ENCODE measurements at regions not wholly inside any gene's neighbourhood (a gene's known extent, or its start where the extent isn't known, plus 50 kb on each side); places are given as distances from the start of the nearest gene placed in this dataset.
"Not testable (repeated sequence)": the region's sequence is repeated elsewhere in the genome, so short reads cannot be mapped to it uniquely, and the experiment has no call there.

DNA sequence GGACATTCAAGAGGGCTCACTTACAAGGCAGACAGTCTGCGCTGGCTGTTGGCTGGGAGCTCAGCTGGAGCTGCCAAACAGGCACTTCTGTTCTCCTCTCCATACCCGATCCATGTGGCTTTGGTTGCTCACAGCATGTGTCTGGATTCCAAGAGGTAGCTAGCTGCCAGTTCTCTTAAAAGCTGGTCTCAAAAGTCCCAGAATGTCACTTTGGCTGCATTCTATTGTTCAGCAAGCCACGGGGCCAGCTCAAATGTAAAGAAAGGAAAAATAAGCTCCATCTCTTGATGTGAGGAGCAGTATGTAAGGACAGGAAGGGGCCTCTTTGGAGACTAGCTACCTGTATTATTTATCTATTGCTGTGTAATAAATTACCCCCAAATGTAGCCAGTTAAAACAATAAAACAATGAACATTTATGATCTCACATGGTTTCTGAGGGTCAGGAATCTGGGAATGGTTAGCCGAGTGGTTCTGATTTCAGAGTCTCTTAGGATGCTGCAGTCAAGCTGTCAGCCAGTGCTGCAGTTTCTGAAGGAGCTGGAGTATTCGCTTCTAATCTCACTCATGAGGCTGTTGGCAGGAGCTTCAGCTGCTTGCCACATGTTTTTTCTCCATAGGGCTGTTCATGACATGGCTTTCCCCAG, 112.7 kb upstream of the CLINT1 start:
- Histone ChIP-seq H3K36me3 (no peaks in the 10 kb centered on the region), H3K27me3 (no peaks in the 10 kb centered on the region), H3K4me3 (no peak overlapping the region), H3K27ac (no peak overlapping the region), H3K9me3 (no peaks in the 10 kb centered on the region), H3K4me1 (no peaks in the 10 kb centered on the region)
- TF ChIP-seq, protein P1, sequence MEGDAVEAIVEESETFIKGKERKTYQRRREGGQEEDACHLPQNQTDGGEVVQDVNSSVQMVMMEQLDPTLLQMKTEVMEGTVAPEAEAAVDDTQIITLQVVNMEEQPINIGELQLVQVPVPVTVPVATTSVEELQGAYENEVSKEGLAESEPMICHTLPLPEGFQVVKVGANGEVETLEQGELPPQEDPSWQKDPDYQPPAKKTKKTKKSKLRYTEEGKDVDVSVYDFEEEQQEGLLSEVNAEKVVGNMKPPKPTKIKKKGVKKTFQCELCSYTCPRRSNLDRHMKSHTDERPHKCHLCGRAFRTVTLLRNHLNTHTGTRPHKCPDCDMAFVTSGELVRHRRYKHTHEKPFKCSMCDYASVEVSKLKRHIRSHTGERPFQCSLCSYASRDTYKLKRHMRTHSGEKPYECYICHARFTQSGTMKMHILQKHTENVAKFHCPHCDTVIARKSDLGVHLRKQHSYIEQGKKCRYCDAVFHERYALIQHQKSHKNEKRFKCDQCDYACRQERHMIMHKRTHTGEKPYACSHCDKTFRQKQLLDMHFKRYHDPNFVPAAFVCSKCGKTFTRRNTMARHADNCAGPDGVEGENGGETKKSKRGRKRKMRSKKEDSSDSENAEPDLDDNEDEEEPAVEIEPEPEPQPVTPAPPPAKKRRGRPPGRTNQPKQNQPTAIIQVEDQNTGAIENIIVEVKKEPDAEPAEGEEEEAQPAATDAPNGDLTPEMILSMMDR (IDR thresholded peaks at IDR 0.05 in 4 of 5, conservative IDR thresholded peaks at IDR 0.05 in 1 of 5) = no peak
- ATAC-seq (no peak), DNase-seq (no peak)
- intact Hi-C loops (cut with DNase I; ENCODE audit: low total_unique reads) (no loop called here), in situ Hi-C loops (cut with MboI; ENCODE audit: low sequenced_read_pairs in 4 of 4) (no loop called here)

DNA sequence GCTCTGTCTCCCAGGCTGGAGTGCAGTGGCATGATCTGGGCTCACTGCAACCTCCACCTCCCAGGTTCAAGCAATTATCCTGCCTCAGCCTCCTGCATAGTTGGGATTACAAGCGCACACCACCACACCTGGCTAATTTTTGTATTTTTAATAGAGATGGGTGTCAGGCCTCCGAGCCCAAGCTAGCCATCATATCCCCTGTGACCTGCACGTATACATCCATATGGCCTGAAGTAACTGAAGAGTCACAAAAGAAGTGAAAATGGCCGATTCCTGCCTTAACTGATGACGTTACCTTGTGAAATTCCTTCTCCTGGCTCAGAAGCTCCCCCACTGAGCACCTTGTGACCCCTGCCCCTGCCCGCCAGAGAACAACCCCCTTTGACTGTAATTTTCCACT, 109.6 kb upstream of the CLINT1 start:
- intact Hi-C loops (cut with DNase I; ENCODE audit: low total_unique reads); ATAC-seq: not testable (repeated sequence)

DNA sequence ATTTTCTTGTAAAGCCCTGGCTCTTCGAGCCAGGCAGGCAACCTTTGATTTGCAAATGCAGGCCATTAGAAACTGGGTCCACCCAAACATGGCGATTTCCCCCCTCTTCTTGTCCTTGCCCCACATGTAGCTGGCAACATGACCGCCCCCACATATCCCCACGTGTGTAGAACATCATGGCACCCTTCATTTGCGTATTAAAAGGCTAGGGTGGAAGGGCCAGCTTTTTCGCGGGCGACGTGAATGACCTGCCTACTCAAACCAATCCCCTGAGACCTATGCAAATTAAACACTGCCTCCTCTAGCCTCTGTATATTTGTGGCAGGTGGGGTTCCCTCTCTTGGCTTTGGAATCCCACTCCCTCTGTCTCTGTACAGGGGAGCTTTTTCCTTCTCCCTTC, 107.0 kb upstream of the CLINT1 start:
- DNase-seq (no peak), ATAC-seq (no peak)
- in situ Hi-C loops (cut with MboI; ENCODE audit: low sequenced_read_pairs in 4 of 4) (no loop called here), intact Hi-C loops (cut with DNase I; ENCODE audit: low total_unique reads) (no loop called here)
- TF ChIP-seq POLR2A (IDR thresholded peaks at IDR 0.05) = no peak
- TF ChIP-seq, protein P1 (IDR thresholded peaks at IDR 0.05 in 4 of 5, conservative IDR thresholded peaks at IDR 0.05 in 1 of 5) = no peak
- H3K4me3 ChIP-seq = no peak overlapping the region
- no peaks in the 10 kb centered on the region for H3K4me1 ChIP-seq
- no peaks in the 10 kb centered on the region for H3K27me3 ChIP-seq
- no peaks in the 10 kb centered on the region for H3K36me3 ChIP-seq
- H3K27ac ChIP-seq = no peak overlapping the region
- no peaks in the 10 kb centered on the region for H3K9me3 ChIP-seq

More for the DNA sequence above, 109.6 kb upstream of the CLINT1 start:
- in situ Hi-C loops (cut with MboI; ENCODE audit: low sequenced_read_pairs in 4 of 4); H3K27ac ChIP-seq; H3K4me1 ChIP-seq; H3K4me3 ChIP-seq; H3K9me3 ChIP-seq; H3K36me3 ChIP-seq; H3K27me3 ChIP-seq; DNase-seq: not testable (repeated sequence)

DNA sequence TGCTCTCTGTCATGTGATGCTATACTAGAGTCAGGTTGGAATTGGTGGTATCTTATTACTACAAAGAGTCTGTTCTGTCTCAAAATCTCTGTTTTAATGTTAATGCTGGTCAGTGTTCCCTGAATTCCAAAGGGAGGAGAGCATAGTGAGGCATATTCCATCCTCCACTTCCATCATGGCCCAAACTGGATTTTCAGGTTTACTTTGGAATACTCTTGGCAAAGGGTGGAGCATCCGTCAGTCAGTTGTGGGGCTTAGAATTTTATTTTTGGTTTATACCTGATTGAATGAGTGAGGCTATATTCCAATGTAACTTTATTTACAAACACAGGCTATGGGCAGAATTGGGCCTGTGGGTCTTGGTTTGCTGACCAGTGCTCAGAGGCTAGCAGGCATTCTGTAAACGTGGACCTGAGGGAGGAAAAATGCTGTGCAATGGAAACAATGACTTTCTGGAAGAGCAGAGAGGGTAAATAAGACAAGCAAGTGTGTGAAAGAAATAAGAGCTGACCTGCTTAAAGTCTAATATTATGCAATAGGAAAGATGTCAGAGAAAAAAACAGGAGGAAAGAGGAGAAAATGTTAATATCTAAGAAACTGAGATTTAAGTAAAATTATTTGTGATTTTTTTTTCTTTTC, 106.2 kb upstream of the CLINT1 start:
- TF ChIP-seq, protein P1 (IDR thresholded peaks at IDR 0.05 in 4 of 5, conservative IDR thresholded peaks at IDR 0.05 in 1 of 5) = no peak
- no peak for TF ChIP-seq POLR2A (IDR thresholded peaks at IDR 0.05)
- no peak for DNase-seq

DNA sequence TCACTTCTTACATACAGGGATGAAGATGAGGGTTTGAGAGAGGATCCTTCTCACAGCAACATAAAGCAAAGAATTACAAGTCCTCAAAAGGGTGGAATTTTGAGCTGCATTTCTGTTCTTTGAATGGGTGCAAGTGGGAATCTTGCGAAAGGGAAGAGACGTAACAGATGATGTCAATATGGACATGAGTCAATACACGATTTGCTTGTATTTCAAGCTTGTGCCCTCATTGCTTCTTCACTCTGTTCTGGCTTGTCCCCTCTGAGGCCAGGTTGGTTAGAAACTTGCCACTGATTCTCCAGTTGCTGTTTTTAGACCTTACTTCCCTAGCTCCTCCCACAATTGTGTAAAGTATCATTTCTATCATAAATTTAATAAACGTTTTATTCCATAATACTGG, 104.8 kb upstream of the CLINT1 start:
- intact Hi-C loops (cut with DNase I; ENCODE audit: low total_unique reads) (no loop called here), in situ Hi-C loops (cut with MboI; ENCODE audit: low sequenced_read_pairs in 4 of 4) (no loop called here)
- Histone ChIP-seq H3K4me3 (no peak overlapping the region), H3K27ac (no peak overlapping the region), H3K27me3 (no peaks in the 10 kb centered on the region), H3K4me1 (no peaks in the 10 kb centered on the region), H3K36me3 (no peaks in the 10 kb centered on the region), H3K9me3 (no peaks in the 10 kb centered on the region)
- TF ChIP-seq, protein P1 (IDR thresholded peaks at IDR 0.05 in 4 of 5, conservative IDR thresholded peaks at IDR 0.05 in 1 of 5) = no peak
- no peak for TF ChIP-seq POLR2A (IDR thresholded peaks at IDR 0.05)
- no peak for ATAC-seq
- no peak for DNase-seq

More for the DNA sequence above, 106.2 kb upstream of the CLINT1 start:
- H3K36me3 ChIP-seq = no peaks in the 10 kb centered on the region
- no peak for ATAC-seq
- H3K27me3 ChIP-seq = no peaks in the 10 kb centered on the region
- H3K4me3 ChIP-seq = no peak overlapping the region
- H3K27ac ChIP-seq = no peak overlapping the region
- no peaks in the 10 kb centered on the region for H3K9me3 ChIP-seq
- intact Hi-C loops (cut with DNase I; ENCODE audit: low total_unique reads) = no loop called here
- no peaks in the 10 kb centered on the region for H3K4me1 ChIP-seq
- in situ Hi-C loops (cut with MboI; ENCODE audit: low sequenced_read_pairs in 4 of 4) = no loop called here

All from gastrocnemius medialis (tissue), 4 donors.